ENCODE measurements at regions not wholly inside any gene's neighbourhood (a gene's known extent, or its start where the extent isn't known, plus 50 kb on each side); places are given as distances from the start of the nearest gene placed in this dataset.

DNA sequence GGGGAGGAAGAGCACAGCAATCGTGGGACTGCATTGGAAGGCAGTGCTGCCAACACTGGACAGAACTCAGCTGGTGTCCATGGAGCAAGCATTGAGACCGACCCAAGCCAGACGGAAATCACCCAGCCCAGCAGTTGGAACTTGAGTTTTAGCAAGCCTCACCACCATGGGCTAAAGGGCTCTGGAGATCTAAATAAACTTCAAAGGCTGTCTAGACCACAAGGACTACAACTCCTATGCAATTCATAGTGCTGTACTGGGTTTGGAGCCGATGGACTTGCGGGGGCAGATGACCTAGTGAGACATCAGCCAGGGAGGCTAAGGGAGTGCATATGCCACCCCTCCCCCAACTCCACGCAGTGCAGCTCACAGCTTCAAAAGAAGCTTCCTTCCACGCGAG lies 243.6 kb upstream of the SLC39A10 start:
- Histone ChIP-seq H3K36me3 (ENCODE audit: control insufficient read depth, insufficient read depth, low read length) (no peaks in the 10 kb centered on the region), H3K27ac (ENCODE audit: low read depth, low read length) (no peak overlapping the region), H3K4me1 (ENCODE audit: control insufficient read depth, insufficient read depth, low read length) (no peaks in the 10 kb centered on the region), H3K27me3 (ENCODE audit: control insufficient read depth, insufficient read depth, low read length) (no peaks in the 10 kb centered on the region), H3K9me3 (ENCODE audit: control insufficient read depth, insufficient read depth, low read length) (no peaks in the 10 kb centered on the region), H3K4me3 (ENCODE audit: low read depth, low read length) (no peak overlapping the region)
- WGBS (ENCODE audit: insufficient coverage), result 69% methylated on average over 5 of the region's 8 CpGs
- no peak for DNase-seq (ENCODE audit: low read depth in 4 of 6, low spot score in 6 of 6)

DNA sequence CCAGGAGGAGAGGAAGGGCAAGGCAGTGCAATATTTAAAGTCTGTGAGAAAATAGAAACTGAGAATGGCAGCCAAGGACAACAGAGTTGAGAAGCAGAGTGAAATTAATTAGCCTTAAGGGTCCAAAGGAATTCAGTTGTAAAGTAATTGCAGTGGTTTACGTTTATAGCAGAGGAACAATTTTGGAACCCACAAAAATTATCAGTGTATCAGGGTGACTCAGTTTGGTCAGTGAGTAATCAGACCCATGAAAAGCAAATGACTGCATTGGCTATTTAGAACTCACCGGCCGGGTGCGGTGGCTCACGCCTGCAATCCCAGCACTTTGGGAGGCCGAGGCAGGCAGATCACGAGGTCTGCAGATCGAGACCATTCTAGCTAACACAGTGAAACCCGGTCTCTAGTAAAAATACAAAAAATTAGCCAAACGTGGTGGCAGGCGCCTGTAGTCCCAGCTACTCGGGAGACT lies 245.8 kb upstream of the SLC39A10 start:
- H3K4me1 ChIP-seq (ENCODE audit: control insufficient read depth, insufficient read depth, low read length), result no peaks in the 10 kb centered on the region
- H3K9me3 ChIP-seq (ENCODE audit: control insufficient read depth, insufficient read depth, low read length), result no peaks in the 10 kb centered on the region
- no peaks in the 10 kb centered on the region for H3K27me3 ChIP-seq (ENCODE audit: control insufficient read depth, insufficient read depth, low read length)
- no peak overlapping the region for H3K27ac ChIP-seq (ENCODE audit: low read depth, low read length)
- DNase-seq (ENCODE audit: low read depth in 4 of 6, low spot score in 6 of 6), result no peak
- H3K4me3 ChIP-seq (ENCODE audit: low read depth, low read length), result no peak overlapping the region
- H3K36me3 ChIP-seq (ENCODE audit: control insufficient read depth, insufficient read depth, low read length), result no peaks in the 10 kb centered on the region
- WGBS (ENCODE audit: insufficient coverage), result 96% methylated on average over 12 of the region's 12 CpGs

DNA sequence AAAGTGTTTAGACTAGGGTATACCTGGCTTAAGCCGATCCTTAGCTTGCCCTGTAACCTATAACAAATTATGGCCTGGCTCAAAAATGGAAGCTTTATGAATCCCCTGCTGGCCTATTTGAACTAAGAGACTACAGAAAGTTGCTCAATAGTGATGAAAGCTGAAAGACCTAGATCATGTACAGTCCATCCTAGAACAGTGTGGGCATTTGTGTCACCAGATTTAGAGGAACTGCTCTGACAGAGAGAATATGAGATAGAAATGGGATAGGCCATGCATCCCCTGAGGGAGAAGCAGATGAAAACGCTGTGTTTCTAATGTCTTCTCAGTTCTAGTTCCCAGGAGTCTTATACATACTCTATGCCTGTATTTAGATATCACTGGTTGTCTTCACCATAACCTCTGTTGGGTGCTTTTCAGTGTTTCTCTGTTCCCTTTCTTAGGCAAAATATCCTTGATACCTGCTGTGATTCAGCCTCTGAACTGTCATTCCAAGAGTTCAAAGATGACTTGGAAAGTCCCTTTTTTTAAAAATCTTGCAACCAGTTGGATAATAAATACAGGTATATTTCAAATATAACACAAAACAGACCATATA lies 246.9 kb upstream of the SLC39A10 start:
- Histone ChIP-seq H3K4me3 (ENCODE audit: low read depth, low read length) (no peak overlapping the region), H3K27ac (ENCODE audit: low read depth, low read length) (no peak overlapping the region), H3K27me3 (ENCODE audit: control insufficient read depth, insufficient read depth, low read length) (no peaks in the 10 kb centered on the region), H3K4me1 (ENCODE audit: control insufficient read depth, insufficient read depth, low read length) (no peaks in the 10 kb centered on the region), H3K36me3 (ENCODE audit: control insufficient read depth, insufficient read depth, low read length) (no peaks in the 10 kb centered on the region), H3K9me3 (ENCODE audit: control insufficient read depth, insufficient read depth, low read length) (no peaks in the 10 kb centered on the region)
- DNase-seq (ENCODE audit: low read depth in 4 of 6, low spot score in 6 of 6), result no peak
- WGBS (ENCODE audit: insufficient coverage), result 80% methylated on average over 1 of the region's 2 CpGs

DNA sequence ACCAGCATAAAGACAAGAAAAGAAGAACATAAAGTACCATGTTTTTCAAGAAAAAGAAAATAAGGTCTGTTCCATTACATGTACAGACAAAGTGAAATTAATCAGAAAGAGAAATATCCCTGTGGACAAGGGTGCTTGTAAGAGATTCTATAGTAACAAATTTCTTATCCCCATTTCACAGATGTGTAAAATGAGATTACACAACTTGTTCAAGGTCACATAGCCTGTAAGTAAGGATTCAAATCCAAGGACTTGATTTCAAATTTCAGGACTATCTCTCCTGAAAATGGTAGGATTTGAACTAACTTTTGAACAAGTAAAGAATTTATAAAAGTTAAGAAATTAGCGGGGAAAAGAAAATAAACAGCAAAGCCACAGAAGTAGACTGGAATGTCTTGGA lies 248.2 kb upstream of the SLC39A10 start:
- Histone ChIP-seq H3K9me3 (ENCODE audit: control insufficient read depth, insufficient read depth, low read length) (no peaks in the 10 kb centered on the region), H3K4me3 (ENCODE audit: low read depth, low read length) (no peak overlapping the region), H3K27me3 (ENCODE audit: control insufficient read depth, insufficient read depth, low read length) (no peaks in the 10 kb centered on the region), H3K4me1 (ENCODE audit: control insufficient read depth, insufficient read depth, low read length) (no peaks in the 10 kb centered on the region), H3K36me3 (ENCODE audit: control insufficient read depth, insufficient read depth, low read length) (no peaks in the 10 kb centered on the region), H3K27ac (ENCODE audit: low read depth, low read length) (no peak overlapping the region)
- no peak for DNase-seq (ENCODE audit: low read depth in 4 of 6, low spot score in 6 of 6)
- WGBS (ENCODE audit: insufficient coverage), result 100% methylated on average over 1 of the region's 1 CpG

DNA sequence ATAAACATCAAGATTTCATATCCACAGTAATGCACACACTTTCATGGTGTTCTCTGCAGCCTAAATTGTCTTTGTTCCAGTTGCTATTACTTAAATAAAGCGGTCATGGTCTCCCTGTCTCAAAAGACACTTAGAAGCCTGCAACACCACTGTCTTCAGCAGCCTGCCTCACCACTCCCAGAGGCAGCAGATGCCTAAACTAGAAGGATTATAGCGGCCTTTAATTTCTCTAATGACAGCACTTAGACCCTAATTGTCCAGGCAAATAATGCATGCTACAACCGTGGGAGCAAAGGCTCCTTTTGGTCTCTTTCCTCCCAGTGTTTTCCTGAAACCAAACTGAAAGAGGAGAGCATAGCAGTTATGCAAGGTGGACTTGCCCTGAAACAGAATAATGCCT lies 248.8 kb upstream of the SLC39A10 start:
- no peaks in the 10 kb centered on the region for H3K36me3 ChIP-seq (ENCODE audit: control insufficient read depth, insufficient read depth, low read length)
- no peak overlapping the region for H3K4me3 ChIP-seq (ENCODE audit: low read depth, low read length)
- WGBS (ENCODE audit: insufficient coverage), result 43% methylated on average over 2 of the region's 3 CpGs
- no peaks in the 10 kb centered on the region for H3K27me3 ChIP-seq (ENCODE audit: control insufficient read depth, insufficient read depth, low read length)
- DNase-seq (ENCODE audit: low read depth in 4 of 6, low spot score in 6 of 6), result peak in 1 of 6 donors; percentile 34
- no peak overlapping the region for H3K27ac ChIP-seq (ENCODE audit: low read depth, low read length)
- no peaks in the 10 kb centered on the region for H3K4me1 ChIP-seq (ENCODE audit: control insufficient read depth, insufficient read depth, low read length)
- H3K9me3 ChIP-seq (ENCODE audit: control insufficient read depth, insufficient read depth, low read length), result no peaks in the 10 kb centered on the region

DNA sequence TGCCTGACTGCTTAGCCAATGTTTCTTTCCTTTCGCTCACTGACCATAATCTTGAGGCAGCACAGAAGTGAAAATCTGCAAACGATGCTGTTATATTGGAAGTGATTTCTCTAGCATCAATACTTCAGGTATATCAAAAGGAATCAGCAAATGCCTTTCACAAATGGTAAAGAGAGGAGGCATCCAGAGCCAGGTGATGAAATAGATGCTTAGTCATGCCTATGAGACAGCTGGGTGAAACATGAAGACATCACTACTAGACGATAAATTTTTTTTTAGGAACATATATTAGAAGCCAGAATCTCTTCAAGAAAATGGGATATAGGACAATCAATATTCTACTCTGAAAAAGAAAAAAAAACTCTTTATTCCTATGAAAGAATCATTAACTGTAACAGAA lies 249.2 kb upstream of the SLC39A10 start:
- Histone ChIP-seq H3K27ac (ENCODE audit: low read depth, low read length) (no peak overlapping the region), H3K4me3 (ENCODE audit: low read depth, low read length) (no peak overlapping the region), H3K4me1 (ENCODE audit: control insufficient read depth, insufficient read depth, low read length) (no peaks in the 10 kb centered on the region), H3K27me3 (ENCODE audit: control insufficient read depth, insufficient read depth, low read length) (no peaks in the 10 kb centered on the region), H3K36me3 (ENCODE audit: control insufficient read depth, insufficient read depth, low read length) (no peaks in the 10 kb centered on the region), H3K9me3 (ENCODE audit: control insufficient read depth, insufficient read depth, low read length) (no peaks in the 10 kb centered on the region)
- no CpG with 5 or more reads among the region's 3 CpGs for WGBS (ENCODE audit: insufficient coverage)
- peak in 1 of 6 donors; percentile 19 for DNase-seq (ENCODE audit: low read depth in 4 of 6, low spot score in 6 of 6)

DNA sequence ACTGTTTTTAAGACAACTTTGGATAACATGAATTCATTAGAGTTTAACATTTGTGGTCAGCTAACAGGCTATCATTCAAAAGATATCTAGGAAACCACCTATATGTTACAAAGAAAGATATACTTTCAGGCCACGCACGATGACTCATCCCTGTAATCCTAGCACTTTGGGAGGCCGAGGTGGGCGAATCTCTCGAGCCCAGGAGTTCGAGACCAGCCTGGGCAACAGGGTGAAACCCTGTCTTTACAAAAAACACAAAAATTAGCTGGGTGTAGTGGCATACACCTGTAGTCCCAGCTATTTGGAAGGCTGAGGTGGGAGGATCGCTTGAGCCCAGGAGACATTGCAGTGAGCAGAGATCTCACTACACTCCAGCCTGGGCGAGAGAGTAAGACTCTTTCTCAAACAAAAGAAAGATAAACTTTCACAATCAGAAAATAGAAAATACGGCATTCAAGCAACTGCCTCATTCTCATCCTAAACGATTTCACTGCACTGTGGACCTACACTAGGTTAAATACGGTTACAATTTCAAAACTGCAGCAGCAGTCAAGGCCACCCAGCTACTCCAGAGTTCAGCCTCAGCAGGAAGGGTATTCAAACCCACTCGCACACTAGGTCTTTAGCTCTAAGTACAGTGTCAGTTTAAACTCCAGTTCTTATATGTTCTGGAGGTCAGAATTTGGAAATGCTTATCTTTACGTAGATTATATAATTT lies 250.0 kb upstream of the SLC39A10 start:
- Histone ChIP-seq H3K4me1 (ENCODE audit: control insufficient read depth, insufficient read depth, low read length) (no peaks in the 10 kb centered on the region), H3K27me3 (ENCODE audit: control insufficient read depth, insufficient read depth, low read length) (no peaks in the 10 kb centered on the region), H3K36me3 (ENCODE audit: control insufficient read depth, insufficient read depth, low read length) (no peaks in the 10 kb centered on the region), H3K9me3 (ENCODE audit: control insufficient read depth, insufficient read depth, low read length) (no peaks in the 10 kb centered on the region), H3K4me3 (ENCODE audit: low read depth, low read length) (no peak overlapping the region), H3K27ac (ENCODE audit: low read depth, low read length) (no peak overlapping the region)
- no peak for DNase-seq (ENCODE audit: low read depth in 4 of 6, low spot score in 6 of 6)
- 86% methylated on average over 11 of the region's 13 CpGs for WGBS (ENCODE audit: insufficient coverage)

DNA sequence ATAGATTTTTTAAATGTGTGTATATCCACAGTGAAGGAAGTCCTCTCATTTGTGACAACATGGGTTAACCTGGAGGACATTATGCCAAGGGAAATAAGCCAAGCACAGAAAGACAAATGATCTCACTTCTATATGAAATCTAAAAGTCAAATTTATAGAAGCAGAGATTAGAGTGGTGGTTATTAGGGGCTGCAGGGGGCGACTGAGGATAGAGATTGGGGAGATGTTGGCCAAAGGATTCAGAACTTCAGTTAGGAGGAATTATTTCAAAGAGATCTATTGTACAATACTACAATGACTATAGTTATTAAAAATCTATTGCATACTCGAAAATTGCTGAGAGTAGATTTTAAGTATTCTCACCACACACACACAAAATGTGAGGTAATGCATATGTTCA lies 252.4 kb upstream of the SLC39A10 start:
- no CpG with 5 or more reads among the region's 2 CpGs for WGBS (ENCODE audit: insufficient coverage)
- H3K27me3 ChIP-seq (ENCODE audit: control insufficient read depth, insufficient read depth, low read length), result no peaks in the 10 kb centered on the region
- H3K4me3 ChIP-seq (ENCODE audit: low read depth, low read length), result no peak overlapping the region
- H3K4me1 ChIP-seq (ENCODE audit: control insufficient read depth, insufficient read depth, low read length), result no peaks in the 10 kb centered on the region
- H3K9me3 ChIP-seq (ENCODE audit: control insufficient read depth, insufficient read depth, low read length), result no peaks in the 10 kb centered on the region
- H3K27ac ChIP-seq (ENCODE audit: low read depth, low read length), result no peak overlapping the region
- no peaks in the 10 kb centered on the region for H3K36me3 ChIP-seq (ENCODE audit: control insufficient read depth, insufficient read depth, low read length)
- no peak for DNase-seq (ENCODE audit: low read depth in 4 of 6, low spot score in 6 of 6)

DNA sequence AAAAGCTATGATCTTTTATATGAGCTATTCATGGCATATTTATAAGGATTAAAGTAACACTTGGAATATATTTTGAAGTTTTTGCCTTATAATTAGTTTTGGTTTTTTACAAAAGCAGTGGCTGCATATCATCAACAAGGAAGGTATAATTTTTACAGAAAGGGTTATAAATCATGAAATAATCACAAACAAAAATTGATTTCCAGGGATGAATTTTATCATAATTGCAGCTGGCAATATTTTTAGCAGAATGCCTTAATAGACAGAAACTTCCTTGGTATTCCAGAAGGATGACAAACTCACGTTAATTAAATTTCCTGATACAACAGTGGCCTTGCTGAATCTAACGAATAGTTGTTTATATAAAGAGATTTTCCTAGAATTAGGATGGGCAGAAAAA lies 260.5 kb upstream of the SLC39A10 start:
- WGBS (ENCODE audit: insufficient coverage), result no CpG with 5 or more reads among the region's 2 CpGs
- no peaks in the 10 kb centered on the region for H3K36me3 ChIP-seq (ENCODE audit: control insufficient read depth, insufficient read depth, low read length)
- no peaks in the 10 kb centered on the region for H3K27me3 ChIP-seq (ENCODE audit: control insufficient read depth, insufficient read depth, low read length)
- no peak overlapping the region for H3K27ac ChIP-seq (ENCODE audit: low read depth, low read length)
- DNase-seq (ENCODE audit: low read depth in 4 of 6, low spot score in 6 of 6), result no peak
- H3K4me3 ChIP-seq (ENCODE audit: low read depth, low read length), result no peak overlapping the region
- no peaks in the 10 kb centered on the region for H3K4me1 ChIP-seq (ENCODE audit: control insufficient read depth, insufficient read depth, low read length)
- no peaks in the 10 kb centered on the region for H3K9me3 ChIP-seq (ENCODE audit: control insufficient read depth, insufficient read depth, low read length)

DNA sequence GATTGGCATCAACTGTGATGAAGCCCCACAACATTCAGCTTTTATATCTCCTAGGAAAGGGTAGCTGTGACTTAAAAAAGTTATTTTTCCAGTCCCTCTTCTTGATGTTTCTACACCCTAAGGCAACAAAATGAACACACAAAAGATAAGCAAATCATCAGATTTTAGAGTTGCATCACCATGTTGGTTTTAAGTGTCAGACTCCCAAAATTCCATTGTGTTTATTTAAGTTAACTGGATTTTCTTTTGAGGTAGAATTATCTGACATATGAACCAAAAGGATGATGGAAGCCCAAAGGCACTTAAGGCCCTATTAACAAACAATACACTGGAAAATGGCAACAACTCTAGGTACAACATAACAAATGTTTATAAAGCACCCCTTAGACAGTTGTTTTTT lies 261.7 kb upstream of the SLC39A10 start:
- no peaks in the 10 kb centered on the region for H3K36me3 ChIP-seq (ENCODE audit: control insufficient read depth, insufficient read depth, low read length)
- H3K4me3 ChIP-seq (ENCODE audit: low read depth, low read length), result no peak overlapping the region
- H3K9me3 ChIP-seq (ENCODE audit: control insufficient read depth, insufficient read depth, low read length), result no peaks in the 10 kb centered on the region
- no peaks in the 10 kb centered on the region for H3K27me3 ChIP-seq (ENCODE audit: control insufficient read depth, insufficient read depth, low read length)
- no peak overlapping the region for H3K27ac ChIP-seq (ENCODE audit: low read depth, low read length)
- no peak for DNase-seq (ENCODE audit: low read depth in 4 of 6, low spot score in 6 of 6)
- H3K4me1 ChIP-seq (ENCODE audit: control insufficient read depth, insufficient read depth, low read length), result no peaks in the 10 kb centered on the region

Data from spinal cord (tissue), 9 donors.